ENCODE measurements at regions not wholly inside any gene's neighbourhood (a gene's known extent, or its start where the extent isn't known, plus 50 kb on each side); places are given as distances from the start of the nearest gene placed in this dataset.
A peak's percentile ranks its signal among the peaks of the same experiment; 100 is the strongest.
"Not testable (repeated sequence)": the region's sequence is repeated elsewhere in the genome, so short reads cannot be mapped to it uniquely, and the experiment has no call there.

GRCh38 chr6:140040396-140040795, 665.9 kb upstream of the CITED2 start:
- DNase-seq (ENCODE audit: low read depth): no peak

GRCh38 chr6:140039364-140039763, 664.9 kb upstream of the CITED2 start:
- DNase-seq (ENCODE audit: low read depth): no peak

GRCh38 chr6:140036196-140036595, 661.7 kb upstream of the CITED2 start:
- no peak for DNase-seq (ENCODE audit: low read depth)

- no peak for DNase-seq (ENCODE audit: low read depth)
Observed at GRCh38 chr6:140032189-140032588, 657.7 kb upstream of the CITED2 start.

GRCh38 chr6:140029551-140029950, 655.1 kb upstream of the CITED2 start:
- no peak for DNase-seq (ENCODE audit: low read depth)

GRCh38 chr6:140027219-140027618, 652.8 kb upstream of the CITED2 start:
- DNase-seq (ENCODE audit: low read depth): no peak

GRCh38 chr6:140026546-140026945, 652.1 kb upstream of the CITED2 start:
- DNase-seq (ENCODE audit: low read depth): no peak

- no peak for DNase-seq (ENCODE audit: low read depth)
Observed at GRCh38 chr6:140025171-140025570, 650.7 kb upstream of the CITED2 start.

- DNase-seq (ENCODE audit: low read depth): no peak
Observed at GRCh38 chr6:140020207-140020791, 645.9 kb upstream of the CITED2 start.

- no peak for DNase-seq (ENCODE audit: low read depth)
Observed at GRCh38 chr6:140018588-140018987, 644.1 kb upstream of the CITED2 start.

GRCh38 chr6:140017470-140017869, 643.0 kb upstream of the CITED2 start:
- no peak for DNase-seq (ENCODE audit: low read depth)

- no peak for DNase-seq (ENCODE audit: low read depth)
Observed at GRCh38 chr6:140012150-140012549, 637.7 kb upstream of the CITED2 start.

- DNase-seq (ENCODE audit: low read depth): no peak
Observed at GRCh38 chr6:140011537-140011936, 637.1 kb upstream of the CITED2 start.

- DNase-seq (ENCODE audit: low read depth): no peak
Observed at GRCh38 chr6:140009286-140009685, 634.8 kb upstream of the CITED2 start.

- DNase-seq (ENCODE audit: low read depth): no peak
Observed at GRCh38 chr6:140007525-140007924, 633.1 kb upstream of the CITED2 start.

- no peak for DNase-seq (ENCODE audit: low read depth)
Observed at GRCh38 chr6:140003217-140003616, 628.8 kb upstream of the CITED2 start.

GRCh38 chr6:140002396-140003022, 628.1 kb upstream of the CITED2 start:
- peak; percentile 84 for DNase-seq (ENCODE audit: low read depth)

GRCh38 chr6:140001821-140002341, 627.4 kb upstream of the CITED2 start:
- peak; percentile 78 for DNase-seq (ENCODE audit: low read depth)

GRCh38 chr6:140001005-140001404, 626.6 kb upstream of the CITED2 start:
- DNase-seq (ENCODE audit: low read depth): no peak

- DNase-seq (ENCODE audit: low read depth): not testable (repeated sequence)
Observed at GRCh38 chr6:139999661-140000060, 625.2 kb upstream of the CITED2 start.

- not testable (repeated sequence) for DNase-seq (ENCODE audit: low read depth)
Observed at GRCh38 chr6:139998478-139998877, 624.0 kb upstream of the CITED2 start.

- no peak for DNase-seq (ENCODE audit: low read depth)
Observed at GRCh38 chr6:139996253-139996834, 621.9 kb upstream of the CITED2 start.

GRCh38 chr6:139994998-139995397, 620.5 kb upstream of the CITED2 start:
- no peak for DNase-seq (ENCODE audit: low read depth)
